ENCODE measurements at regions not wholly inside any gene's neighbourhood (a gene's known extent, or its start where the extent isn't known, plus 50 kb on each side); places are given as distances from the start of the nearest gene placed in this dataset.
A peak's percentile ranks its signal among the peaks of the same experiment; 100 is the strongest.

DNA sequence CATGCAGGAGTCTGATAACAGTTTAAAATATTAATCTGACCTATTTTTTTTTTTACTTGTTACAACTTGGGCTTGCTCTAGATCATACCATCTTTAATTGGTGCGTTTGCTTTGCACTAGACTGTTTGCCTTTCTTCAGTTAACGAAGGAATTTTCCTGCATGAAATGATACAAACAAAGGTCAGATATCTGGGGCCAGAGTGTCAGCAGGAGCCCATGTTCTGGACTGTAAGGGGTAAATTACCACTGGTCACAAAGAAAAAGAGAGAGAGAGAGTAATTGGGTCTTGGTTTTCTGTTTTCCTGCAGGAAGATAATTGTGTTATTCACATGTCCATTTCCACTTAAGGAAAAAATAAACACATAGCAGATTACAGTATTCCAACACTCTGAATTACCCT, 399.4 kb upstream of the MARCKS start:
- no peak for FAIRE-seq
- H3K27ac Mint-ChIP-seq (ENCODE audit: unreplicated experiment): peak overlapping the region; percentile 94
- H3K4me1 Mint-ChIP-seq (ENCODE audit: low read depth, unreplicated experiment): peaks cover 32% of the 10 kb centered on the region

GRCh38 chr6:113458368-113459010, 398.7 kb upstream of the MARCKS start:
- Histone ChIP-seq H3K9me3 (ENCODE audit: insufficient read depth, low read depth, low read length) (no peaks in the 10 kb centered on the region), H3K4me3 (ENCODE audit: insufficient read depth, low read depth, low read length) (no peak overlapping the region), H3K9ac (ENCODE audit: low read length) (peak overlapping the region; percentile 18), H3K79me2 (ENCODE audit: insufficient read depth, low read length) (no peaks in the 10 kb centered on the region), H3K4me2 (ENCODE audit: low read length) (peak overlapping the region; percentile 54), H3K4me1 (ENCODE audit: insufficient read depth, low read length) (peaks cover 17% of the 10 kb centered on the region), H2AFZ (ENCODE audit: low read depth, low read length) (peak overlapping the region; percentile 12), H3K27ac (ENCODE audit: low read depth, low read length) (peak overlapping the region; percentile 29), H3K36me3 (ENCODE audit: insufficient read depth, low read length) (no peaks in the 10 kb centered on the region), H4K20me1 (ENCODE audit: insufficient read depth, low read length) (no peaks in the 10 kb centered on the region), H3K27me3 (ENCODE audit: insufficient read depth, low read length) (no peaks in the 10 kb centered on the region)
- H3K4me1 Mint-ChIP-seq (ENCODE audit: low read depth, unreplicated experiment): peaks cover 32% of the 10 kb centered on the region
- DNase-seq (ENCODE audit: low read depth) (peak; percentile 44), FAIRE-seq (no peak)
- TF ChIP-seq EZH2 (IDR thresholded peaks at IDR 0.05; ENCODE audit: insufficient read depth, low read length): no peak
- TF ChIP-seq, protein P1, sequence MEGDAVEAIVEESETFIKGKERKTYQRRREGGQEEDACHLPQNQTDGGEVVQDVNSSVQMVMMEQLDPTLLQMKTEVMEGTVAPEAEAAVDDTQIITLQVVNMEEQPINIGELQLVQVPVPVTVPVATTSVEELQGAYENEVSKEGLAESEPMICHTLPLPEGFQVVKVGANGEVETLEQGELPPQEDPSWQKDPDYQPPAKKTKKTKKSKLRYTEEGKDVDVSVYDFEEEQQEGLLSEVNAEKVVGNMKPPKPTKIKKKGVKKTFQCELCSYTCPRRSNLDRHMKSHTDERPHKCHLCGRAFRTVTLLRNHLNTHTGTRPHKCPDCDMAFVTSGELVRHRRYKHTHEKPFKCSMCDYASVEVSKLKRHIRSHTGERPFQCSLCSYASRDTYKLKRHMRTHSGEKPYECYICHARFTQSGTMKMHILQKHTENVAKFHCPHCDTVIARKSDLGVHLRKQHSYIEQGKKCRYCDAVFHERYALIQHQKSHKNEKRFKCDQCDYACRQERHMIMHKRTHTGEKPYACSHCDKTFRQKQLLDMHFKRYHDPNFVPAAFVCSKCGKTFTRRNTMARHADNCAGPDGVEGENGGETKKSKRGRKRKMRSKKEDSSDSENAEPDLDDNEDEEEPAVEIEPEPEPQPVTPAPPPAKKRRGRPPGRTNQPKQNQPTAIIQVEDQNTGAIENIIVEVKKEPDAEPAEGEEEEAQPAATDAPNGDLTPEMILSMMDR (IDR thresholded peaks at IDR 0.05; ENCODE audit: insufficient read depth, low read depth, low read length): no peak
- H3K27ac Mint-ChIP-seq (ENCODE audit: unreplicated experiment): peak overlapping the region; percentile 94
- no peaks in the 10 kb centered on the region for H3K36me3 Mint-ChIP-seq (ENCODE audit: low read depth, unreplicated experiment)
- no peak overlapping the region for H3K4me3 Mint-ChIP-seq (ENCODE audit: unreplicated experiment)
- peaks cover 3% of the 10 kb centered on the region for H3K27me3 Mint-ChIP-seq (ENCODE audit: low read depth, unreplicated experiment)
- no peaks in the 10 kb centered on the region for H3K9me3 Mint-ChIP-seq (ENCODE audit: unreplicated experiment)

More for the DNA sequence above, 399.4 kb upstream of the MARCKS start:
- peaks cover 3% of the 10 kb centered on the region for H3K27me3 Mint-ChIP-seq (ENCODE audit: low read depth, unreplicated experiment)
- no peaks in the 10 kb centered on the region for H4K20me1 ChIP-seq (ENCODE audit: insufficient read depth, low read length)
- H3K27ac ChIP-seq (ENCODE audit: low read depth, low read length): peak overlapping the region; percentile 60
- no peak overlapping the region for H2AFZ ChIP-seq (ENCODE audit: low read depth, low read length)
- peaks cover 17% of the 10 kb centered on the region for H3K4me1 ChIP-seq (ENCODE audit: insufficient read depth, low read length)
- H3K79me2 ChIP-seq (ENCODE audit: insufficient read depth, low read length): no peaks in the 10 kb centered on the region
- H3K4me3 ChIP-seq (ENCODE audit: insufficient read depth, low read depth, low read length): no peak overlapping the region
- H3K9ac ChIP-seq (ENCODE audit: low read length): peak overlapping the region; percentile 18
- H3K9me3 ChIP-seq (ENCODE audit: insufficient read depth, low read depth, low read length): no peaks in the 10 kb centered on the region
- TF ChIP-seq EZH2 (IDR thresholded peaks at IDR 0.05; ENCODE audit: insufficient read depth, low read length): no peak
- TF ChIP-seq, protein P1 (IDR thresholded peaks at IDR 0.05; ENCODE audit: insufficient read depth, low read depth, low read length): no peak
- H3K36me3 ChIP-seq (ENCODE audit: insufficient read depth, low read length): no peaks in the 10 kb centered on the region
- H3K4me2 ChIP-seq (ENCODE audit: low read length): peak overlapping the region; percentile 54
- no peaks in the 10 kb centered on the region for H3K9me3 Mint-ChIP-seq (ENCODE audit: unreplicated experiment)
- no peaks in the 10 kb centered on the region for H3K36me3 Mint-ChIP-seq (ENCODE audit: low read depth, unreplicated experiment)
- H3K4me3 Mint-ChIP-seq (ENCODE audit: unreplicated experiment): no peak overlapping the region
- no peaks in the 10 kb centered on the region for H3K27me3 ChIP-seq (ENCODE audit: insufficient read depth, low read length)
- no peak for DNase-seq (ENCODE audit: low read depth)
